ENCODE measurements at regions not wholly inside any gene's neighbourhood (a gene's known extent, or its start where the extent isn't known, plus 50 kb on each side); places are given as distances from the start of the nearest gene placed in this dataset.

GRCh38 chr2:52859065-52859464 is 908.5 kb upstream of the CHAC2 start:
- ATAC-seq (no peak), DNase-seq (no peak)
- POLR2A ChIA-PET: no interaction called here
- no peaks in the 10 kb centered on the region for H3K27me3 Mint-ChIP-seq
- no peak overlapping the region for H3K27ac Mint-ChIP-seq
- peaks cover 0 to 10% (median 0%) of the 10 kb centered on the region in 9 donors for H3K9me3 Mint-ChIP-seq
- no peaks in the 10 kb centered on the region for H3K4me1 Mint-ChIP-seq
- no peaks in the 10 kb centered on the region for H3K36me3 Mint-ChIP-seq
- H3K4me3 Mint-ChIP-seq: no peak overlapping the region

- Mint-ChIP-seq H3K27ac (no peak overlapping the region), H3K9me3 (peaks cover 0 to 16% (median 6%) of the 10 kb centered on the region in 9 donors), H3K4me1 (no peaks in the 10 kb centered on the region), H3K27me3 (no peaks in the 10 kb centered on the region), H3K4me3 (no peak overlapping the region), H3K36me3 (peaks cover 0 to 6% (median 0%) of the 10 kb centered on the region in 3 donors)
- DNase-seq (no peak), ATAC-seq (no peak)
- POLR2A ChIA-PET: no interaction called here
These were observed 909.9 kb upstream of the CHAC2 start for GRCh38 chr2:52857722-52858121.

DNA sequence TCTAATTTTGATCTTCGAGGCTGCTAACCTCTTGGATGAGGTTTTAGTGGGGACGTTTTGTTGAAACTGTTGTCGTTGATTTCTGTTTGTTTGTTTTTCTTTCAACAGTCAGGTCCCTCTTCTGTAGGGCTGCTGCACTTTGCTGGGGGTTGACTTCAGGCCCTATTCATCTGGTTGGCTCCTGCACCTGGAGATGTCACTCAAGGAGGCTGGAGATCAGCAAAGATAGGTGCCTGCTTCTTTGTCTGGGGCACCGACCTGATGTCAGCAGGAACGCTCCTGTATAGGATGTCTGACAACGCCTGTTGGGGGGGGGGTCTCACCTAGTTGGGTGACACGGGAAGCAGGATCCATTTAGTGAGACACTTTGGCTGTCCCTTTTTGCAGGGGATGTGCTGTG is 915.6 kb upstream of the CHAC2 start:
- no peak overlapping the region for H3K27ac Mint-ChIP-seq

DNA sequence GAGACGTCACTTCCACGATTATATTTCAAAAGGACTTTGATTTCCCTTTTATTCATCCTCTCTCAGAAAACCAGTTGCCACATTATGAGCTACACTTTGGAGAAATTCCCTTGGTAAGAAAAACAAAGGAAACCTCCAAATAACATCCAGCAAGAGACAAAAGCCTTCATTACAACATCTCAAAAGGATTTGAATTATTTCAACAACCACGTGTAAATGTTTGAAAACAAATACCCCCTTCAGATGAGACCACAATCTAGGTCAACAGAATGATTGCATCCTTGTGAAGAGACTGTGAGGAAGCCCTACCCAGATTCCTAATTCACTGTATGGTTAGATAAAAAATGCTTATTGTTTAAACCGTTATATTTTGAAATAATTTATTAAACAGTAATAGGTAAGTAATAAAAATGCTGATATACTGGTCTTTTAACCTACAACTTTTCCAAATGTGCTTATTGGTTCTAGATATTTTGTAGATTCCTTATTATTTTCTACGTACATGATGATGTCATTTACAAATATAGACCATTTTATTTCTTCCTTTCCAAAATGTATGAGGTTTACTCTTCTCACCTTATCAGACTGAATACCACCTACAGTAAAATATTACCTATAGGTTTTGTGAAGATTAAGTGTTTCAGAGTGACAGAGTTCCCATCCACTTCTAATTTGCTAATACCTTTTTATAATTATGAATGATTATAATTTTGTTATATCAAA is 922.7 kb upstream of the CHAC2 start:
- Mint-ChIP-seq H3K4me3 (no peak overlapping the region), H3K9me3 (peaks cover 3 to 34% (median 10%) of the 10 kb centered on the region in 9 donors), H3K4me1 (no peaks in the 10 kb centered on the region), H3K27ac (no peak overlapping the region), H3K27me3 (no peaks in the 10 kb centered on the region), H3K36me3 (no peaks in the 10 kb centered on the region)
- ATAC-seq (no peak), DNase-seq (no peak)
- POLR2A ChIA-PET: no interaction called here

More for the DNA sequence above, 915.6 kb upstream of the CHAC2 start:
- POLR2A ChIA-PET: no interaction called here
- DNase-seq (no peak), ATAC-seq (no peak)
- no peaks in the 10 kb centered on the region for H3K4me1 Mint-ChIP-seq
- no peak overlapping the region for H3K4me3 Mint-ChIP-seq
- peaks cover 0 to 19% (median 0%) of the 10 kb centered on the region in 3 donors for H3K36me3 Mint-ChIP-seq
- peaks cover 8 to 60% (median 25%) of the 10 kb centered on the region in 9 donors for H3K9me3 Mint-ChIP-seq
- H3K27me3 Mint-ChIP-seq: no peaks in the 10 kb centered on the region

DNA sequence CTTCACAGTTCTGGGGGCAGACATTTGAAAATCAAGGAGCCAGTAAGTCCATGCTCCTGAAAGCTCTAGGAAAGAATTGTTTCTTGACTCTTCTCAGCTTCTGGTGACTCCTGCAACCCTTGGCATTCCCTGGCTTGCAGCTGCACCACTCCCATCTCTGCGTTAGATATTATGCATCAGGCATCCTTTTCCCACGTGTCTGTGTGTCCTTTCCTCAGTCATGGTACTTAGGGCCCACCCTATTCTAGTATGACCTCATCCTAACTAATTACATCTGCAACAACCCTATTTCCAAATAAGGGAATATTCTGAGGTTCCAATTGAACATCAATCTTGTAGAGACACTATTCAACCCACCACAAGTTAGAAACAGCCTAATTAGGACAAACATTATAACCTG is 931.7 kb upstream of the CHAC2 start:
- POLR2A ChIA-PET: no interaction called here
- no peak overlapping the region for H3K27ac Mint-ChIP-seq
- no peaks in the 10 kb centered on the region for H3K4me1 Mint-ChIP-seq
- H3K9me3 Mint-ChIP-seq: peaks cover 0 to 17% (median 4%) of the 10 kb centered on the region in 9 donors
- H3K36me3 Mint-ChIP-seq: no peaks in the 10 kb centered on the region
- H3K27me3 Mint-ChIP-seq: no peaks in the 10 kb centered on the region
- no peak overlapping the region for H3K4me3 Mint-ChIP-seq
- DNase-seq (no peak), ATAC-seq (no peak)

DNA sequence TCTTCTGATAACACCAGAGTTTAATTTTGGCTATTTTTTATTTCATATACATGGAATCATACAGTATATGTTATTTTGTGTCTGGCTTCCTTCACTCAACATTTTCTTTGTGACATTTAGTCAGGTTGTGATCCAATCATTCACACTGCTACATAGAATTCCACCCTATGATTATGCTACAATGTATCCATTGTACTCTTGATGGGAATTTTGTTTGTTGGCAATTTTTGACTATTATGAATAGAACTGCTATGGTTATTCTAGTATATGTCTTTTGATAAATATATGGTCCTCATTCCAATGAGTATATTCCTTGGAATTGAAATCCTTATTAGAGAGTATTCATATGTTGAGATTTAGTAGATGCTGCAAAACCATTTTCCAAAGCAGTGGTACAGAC is 936.4 kb upstream of the CHAC2 start:
- no peaks in the 10 kb centered on the region for H3K4me1 Mint-ChIP-seq
- POLR2A ChIA-PET: no interaction called here
- no peaks in the 10 kb centered on the region for H3K27me3 Mint-ChIP-seq
- H3K9me3 Mint-ChIP-seq: peaks cover 0 to 19% (median 2%) of the 10 kb centered on the region in 9 donors
- no peaks in the 10 kb centered on the region for H3K36me3 Mint-ChIP-seq
- no peak overlapping the region for H3K4me3 Mint-ChIP-seq
- DNase-seq: no peak
- H3K27ac Mint-ChIP-seq: no peak overlapping the region
- ATAC-seq: no peak

- H3K36me3 Mint-ChIP-seq: no peaks in the 10 kb centered on the region
- DNase-seq (no peak), ATAC-seq (no peak)
- no peaks in the 10 kb centered on the region for H3K27me3 Mint-ChIP-seq
- H3K27ac Mint-ChIP-seq: no peak overlapping the region
- POLR2A ChIA-PET: no interaction called here
- peaks cover 0 to 15% (median 0%) of the 10 kb centered on the region in 9 donors for H3K9me3 Mint-ChIP-seq
- H3K4me1 Mint-ChIP-seq: no peaks in the 10 kb centered on the region
- no peak overlapping the region for H3K4me3 Mint-ChIP-seq
These were observed 939.5 kb upstream of the CHAC2 start for GRCh38 chr2:52828112-52828511.

- Mint-ChIP-seq H3K27me3 (no peaks in the 10 kb centered on the region), H3K4me3 (no peak overlapping the region), H3K4me1 (no peaks in the 10 kb centered on the region), H3K36me3 (no peaks in the 10 kb centered on the region), H3K9me3 (peaks cover 0 to 26% (median 2%) of the 10 kb centered on the region in 9 donors), H3K27ac (no peak overlapping the region)
- no peak for DNase-seq
- no peak for ATAC-seq
- POLR2A ChIA-PET: no interaction called here
These were observed 946.0 kb upstream of the CHAC2 start for GRCh38 chr2:52821631-52822030.

- Mint-ChIP-seq H3K4me3 (no peak overlapping the region), H3K27me3 (no peaks in the 10 kb centered on the region), H3K9me3 (peaks cover 0 to 18% (median under 1%) of the 10 kb centered on the region in 9 donors), H3K27ac (no peak overlapping the region), H3K36me3 (no peaks in the 10 kb centered on the region), H3K4me1 (no peaks in the 10 kb centered on the region)
- ATAC-seq (no peak), DNase-seq (no peak)
- POLR2A ChIA-PET: no interaction called here
These were observed 948.6 kb upstream of the CHAC2 start for GRCh38 chr2:52818958-52819357.

- no peak for DNase-seq
- no peak for ATAC-seq
- no peak overlapping the region for H3K27ac Mint-ChIP-seq
- H3K4me1 Mint-ChIP-seq: no peaks in the 10 kb centered on the region
- H3K27me3 Mint-ChIP-seq: no peaks in the 10 kb centered on the region
- peaks cover 0 to 9% (median 2%) of the 10 kb centered on the region in 9 donors for H3K9me3 Mint-ChIP-seq
- no peaks in the 10 kb centered on the region for H3K36me3 Mint-ChIP-seq
- POLR2A ChIA-PET: no interaction called here
- H3K4me3 Mint-ChIP-seq: no peak overlapping the region
These were observed 957.1 kb upstream of the CHAC2 start for GRCh38 chr2:52810460-52810859.

GRCh38 chr2:52805901-52806410 is 961.6 kb upstream of the CHAC2 start:
- Mint-ChIP-seq H3K27ac (no peak overlapping the region), H3K27me3 (no peaks in the 10 kb centered on the region), H3K9me3 (peaks cover 0 to 17% (median 0%) of the 10 kb centered on the region in 9 donors), H3K4me1 (no peaks in the 10 kb centered on the region), H3K36me3 (no peaks in the 10 kb centered on the region), H3K4me3 (no peak overlapping the region)
- DNase-seq (no peak), ATAC-seq (no peak)
- POLR2A ChIA-PET: no interaction called here

DNA sequence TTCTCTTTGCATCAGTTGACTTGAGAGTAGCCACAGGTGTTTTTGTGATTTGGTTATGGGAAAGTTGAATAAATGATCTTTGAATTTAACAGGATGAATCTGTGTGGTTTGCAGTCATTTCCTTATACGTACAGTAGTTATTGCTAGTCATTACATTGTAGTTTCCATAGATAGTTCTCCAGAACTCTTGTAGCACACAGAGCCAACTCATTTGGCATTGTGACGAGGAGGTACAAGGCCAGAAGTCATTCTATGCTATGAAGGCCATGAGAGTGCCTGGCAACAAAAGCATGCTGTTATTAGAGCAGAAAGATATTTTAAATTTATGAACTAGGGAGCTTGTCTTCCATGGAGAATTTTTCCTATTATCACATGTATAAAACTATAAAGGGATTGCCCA is 973.0 kb upstream of the CHAC2 start:
- no peak overlapping the region for H3K27ac Mint-ChIP-seq
- no peaks in the 10 kb centered on the region for H3K4me1 Mint-ChIP-seq
- no peak overlapping the region for H3K4me3 Mint-ChIP-seq
- peaks cover 0 to 25% (median 16%) of the 10 kb centered on the region in 9 donors for H3K9me3 Mint-ChIP-seq
- POLR2A ChIA-PET: no interaction called here
- H3K27me3 Mint-ChIP-seq: no peaks in the 10 kb centered on the region
- no peaks in the 10 kb centered on the region for H3K36me3 Mint-ChIP-seq
- DNase-seq: no peak
- no peak for ATAC-seq

DNA sequence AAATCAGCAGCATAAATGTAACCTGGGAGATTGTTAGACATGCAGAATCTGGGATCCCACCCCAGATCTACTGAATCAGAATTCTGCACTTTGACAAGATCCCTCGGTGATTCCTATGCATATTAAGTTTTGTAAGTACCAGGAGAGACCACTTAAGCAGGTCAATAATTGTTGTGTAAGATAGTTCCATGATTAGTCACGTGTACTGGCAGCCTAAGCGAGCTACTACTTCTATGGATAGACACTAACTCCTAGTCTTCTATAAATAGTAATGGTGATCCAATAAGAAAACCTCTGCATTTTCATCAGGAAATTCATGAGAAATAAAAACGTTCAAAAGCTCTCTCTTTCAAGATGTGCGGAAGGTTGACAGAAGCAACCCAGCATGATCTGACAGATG is 988.2 kb upstream of the CHAC2 start:
- Mint-ChIP-seq H3K36me3 (no peaks in the 10 kb centered on the region), H3K4me3 (no peak overlapping the region), H3K27me3 (no peaks in the 10 kb centered on the region), H3K4me1 (no peaks in the 10 kb centered on the region), H3K9me3 (peaks cover 0 to 17% (median 3%) of the 10 kb centered on the region in 9 donors), H3K27ac (no peak overlapping the region)
- ATAC-seq (no peak), DNase-seq (no peak)
- POLR2A ChIA-PET: no interaction called here

- Mint-ChIP-seq H3K4me3 (no peak overlapping the region), H3K36me3 (no peaks in the 10 kb centered on the region), H3K4me1 (no peaks in the 10 kb centered on the region), H3K9me3 (peaks cover 0 to 17% (median 3%) of the 10 kb centered on the region in 9 donors), H3K27me3 (no peaks in the 10 kb centered on the region), H3K27ac (no peak overlapping the region)
- POLR2A ChIA-PET: no interaction called here
- DNase-seq: no peak
- ATAC-seq: no peak
These were observed 991.0 kb upstream of the CHAC2 start for GRCh38 chr2:52776571-52776970.

Data from naive thymus-derived CD8-positive, alpha-beta T cell (primary cell).